K562 (cell line): ENCODE measurements at regions not wholly inside any gene's neighbourhood (a gene's known extent, or its start where the extent isn't known, plus 50 kb on each side); places are given as distances from the start of the nearest gene placed in this dataset.
A peak's percentile ranks its signal among the peaks of the same experiment; 100 is the strongest.

Experiments
- CBX3 ChIP-seq, 2 experiments: IDR thresholded peaks; 1 replicate in 1 of 2; 2 replicates in 1 of 2; pipeline ENCODE4 v1.6.1; 2012; ENCODE audit warnings: inconsistent platforms in 2 of 2, low read length in 2 of 2, borderline replicate concordance in 1 of 2, control low read depth in 1 of 2
- NFRKB ChIP-seq: fragments of 450-650 bp; IDR thresholded peaks from 2 replicates; pipeline ENCODE4 v1.6.1; 2016; ENCODE audit warnings: low read depth
- NR3C1 ChIP-seq: sonication (generic); formaldehyde crosslinking; IDR thresholded peaks from 2 replicates; pipeline ENCODE4 v1.8.1; 2022; ENCODE audit warnings: missing genetic modification reagents
- PBX2 ChIP-seq, 2 experiments: IDR thresholded peaks in 1 of 2; conservative IDR thresholded peaks in 1 of 2; 2 replicates each; pipeline ENCODE4 v1.6.1; 2016; ENCODE audit warnings: low read depth in 2 of 2, mild to moderate bottlenecking in 1 of 2, missing compliant biosample characterization in 1 of 2, missing genetic modification characterization in 1 of 2, moderate library complexity in 1 of 2
- PTTG1 ChIP-seq: fragments of 450-650 bp; IDR thresholded peaks from 2 replicates; pipeline ENCODE4 v1.6.1; 2016; ENCODE audit warnings: low read depth, mild to moderate bottlenecking, missing genetic modification characterization, missing compliant biosample characterization
- RFX7 ChIP-seq: fragments of 250-450 bp; sonication (Bioruptor Pico); IDR thresholded peaks from 2 replicates; pipeline ENCODE4 v1.5.1; 2021; ENCODE audit warnings: mild to moderate bottlenecking
- SRF ChIP-seq, 2 experiments: fragments of 250-450, 450-650 bp in 1 of 2; sonication (Bioruptor Pico) in 1 of 2; sonication (generic) in 1 of 2; formaldehyde crosslinking; IDR thresholded peaks; 2 replicates each; pipeline versions ENCODE4 v1.5.0 to v1.5.1; 2020 to 2022; ENCODE audit warnings: mild to moderate bottlenecking in 1 of 2, missing genetic modification reagents in 1 of 2
- STAT5B ChIP-seq: fragments of 250-450 bp; sonication (Bioruptor Pico); IDR thresholded peaks from 2 replicates; pipeline ENCODE4 v1.8.0; 2021; ENCODE audit warnings: mild to moderate bottlenecking, inconsistent platforms
- TCF15 ChIP-seq: fragments of 250-450 bp; sonication (Bioruptor Pico); IDR thresholded peaks from 2 replicates; pipeline ENCODE4 v1.8.0; 2022; ENCODE audit warnings: moderate library complexity, mild to moderate bottlenecking, inconsistent platforms
- TEAD1 ChIP-seq, 2 experiments: fragments of 450-650 bp in 1 of 2; sonication (generic) in 1 of 2; formaldehyde crosslinking; IDR thresholded peaks; 2 replicates each; pipeline versions ENCODE4 v1.4.0 to v1.8.0; 2020 to 2022; ENCODE audit warnings: mild to moderate bottlenecking in 2 of 2, missing genetic modification reagents in 1 of 2
- ZBTB1 ChIP-seq: sonication (generic); formaldehyde crosslinking; IDR thresholded peaks from 2 replicates; pipeline ENCODE4 v1.8.1; 2023; ENCODE audit warnings: missing genetic modification reagents, low read depth, mild to moderate bottlenecking, borderline replicate concordance
- ZBTB11 ChIP-seq, 3 experiments: fragments of 200-800 bp in 1 of 3; fragments of 250-450 bp in 1 of 3; fragments of 450-650 bp in 1 of 3; sonication (Bioruptor Pico) in 1 of 3; sonication (Bioruptor generic) in 1 of 3; formaldehyde crosslinking in 1 of 3; IDR thresholded peaks; 2 replicates each; pipeline versions ENCODE4 v1.6.1 to v1.8.0; 2016 to 2022; ENCODE audit warnings: mild to moderate bottlenecking in 2 of 3, missing genetic modification characterization in 2 of 3, missing compliant biosample characterization in 1 of 3, moderate library complexity in 1 of 3
- ZC3H11A ChIP-seq: IDR thresholded peaks from 2 replicates; pipeline ENCODE4 v1.6.1; 2012; ENCODE audit warnings: low read depth, low read length, improper control_type of control experiment
- TF ChIP-seq, protein P1 (sequence below): fragments of 450-650 bp; formaldehyde crosslinking; IDR thresholded peaks from 2 replicates; pipeline ENCODE4 v1.4.0; 2020; ENCODE audit warnings: mild to moderate bottlenecking, moderate library complexity
- TF ChIP-seq, protein P2 (sequence below): fragments of 250-450 bp; sonication (Bioruptor Pico); IDR thresholded peaks from 2 replicates; pipeline ENCODE4 v1.4.0; 2020; ENCODE audit warnings: mild to moderate bottlenecking, moderate library complexity

- TF ChIP-seq TCF15 (CRISPR knock-in tag), result 0 out of 2 replicates have a peak, but pooled peaks have one; percentile 55
- TF ChIP-seq SRF (CRISPR knock-in tag; IDR thresholded peaks at IDR 0.05), result no peak
- no peak for TF ChIP-seq RFX7 (CRISPR knock-in tag)
- TF ChIP-seq NR3C1 (CRISPR knock-in tag), result no peak
- no peak for TF ChIP-seq ZBTB1 (CRISPR knock-in tag)
- no peak; a peak in 1 of 6 replicates for TF ChIP-seq ZBTB11 (CRISPR knock-in tag; IDR thresholded peaks at IDR 0.05)
- TF ChIP-seq, protein P1, sequence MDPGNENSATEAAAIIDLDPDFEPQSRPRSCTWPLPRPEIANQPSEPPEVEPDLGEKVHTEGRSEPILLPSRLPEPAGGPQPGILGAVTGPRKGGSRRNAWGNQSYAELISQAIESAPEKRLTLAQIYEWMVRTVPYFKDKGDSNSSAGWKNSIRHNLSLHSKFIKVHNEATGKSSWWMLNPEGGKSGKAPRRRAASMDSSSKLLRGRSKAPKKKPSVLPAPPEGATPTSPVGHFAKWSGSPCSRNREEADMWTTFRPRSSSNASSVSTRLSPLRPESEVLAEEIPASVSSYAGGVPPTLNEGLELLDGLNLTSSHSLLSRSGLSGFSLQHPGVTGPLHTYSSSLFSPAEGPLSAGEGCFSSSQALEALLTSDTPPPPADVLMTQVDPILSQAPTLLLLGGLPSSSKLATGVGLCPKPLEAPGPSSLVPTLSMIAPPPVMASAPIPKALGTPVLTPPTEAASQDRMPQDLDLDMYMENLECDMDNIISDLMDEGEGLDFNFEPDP (CRISPR knock-in tag), result 0 out of 2 replicates have a peak, but pooled peaks have one; percentile 38
- 0 out of 2 replicates have a peak, but pooled peaks have one; percentile 2 for TF ChIP-seq NFRKB
- TF ChIP-seq PBX2 (CRISPR knock-in tag; IDR thresholded peaks at IDR 0.05; ENCODE audit: low read depth), result no peak
- no peak for TF ChIP-seq PBX2 (tag; conservative IDR thresholded peaks at IDR 0.05; ENCODE audit: low read depth)
- 0 out of 4 replicates have a peak, but pooled peaks of 1 of the 2 experiments have one; percentile 46 for TF ChIP-seq TEAD1 (CRISPR knock-in tag; IDR thresholded peaks at IDR 0.05)
- TF ChIP-seq STAT5B (CRISPR knock-in tag), result no peak
- TF ChIP-seq CBX3 (IDR thresholded peaks at IDR 0.05; ENCODE audit: borderline replicate concordance in 1 of 2, low read length in 2 of 2), result no peak
- TF ChIP-seq, protein P2, sequence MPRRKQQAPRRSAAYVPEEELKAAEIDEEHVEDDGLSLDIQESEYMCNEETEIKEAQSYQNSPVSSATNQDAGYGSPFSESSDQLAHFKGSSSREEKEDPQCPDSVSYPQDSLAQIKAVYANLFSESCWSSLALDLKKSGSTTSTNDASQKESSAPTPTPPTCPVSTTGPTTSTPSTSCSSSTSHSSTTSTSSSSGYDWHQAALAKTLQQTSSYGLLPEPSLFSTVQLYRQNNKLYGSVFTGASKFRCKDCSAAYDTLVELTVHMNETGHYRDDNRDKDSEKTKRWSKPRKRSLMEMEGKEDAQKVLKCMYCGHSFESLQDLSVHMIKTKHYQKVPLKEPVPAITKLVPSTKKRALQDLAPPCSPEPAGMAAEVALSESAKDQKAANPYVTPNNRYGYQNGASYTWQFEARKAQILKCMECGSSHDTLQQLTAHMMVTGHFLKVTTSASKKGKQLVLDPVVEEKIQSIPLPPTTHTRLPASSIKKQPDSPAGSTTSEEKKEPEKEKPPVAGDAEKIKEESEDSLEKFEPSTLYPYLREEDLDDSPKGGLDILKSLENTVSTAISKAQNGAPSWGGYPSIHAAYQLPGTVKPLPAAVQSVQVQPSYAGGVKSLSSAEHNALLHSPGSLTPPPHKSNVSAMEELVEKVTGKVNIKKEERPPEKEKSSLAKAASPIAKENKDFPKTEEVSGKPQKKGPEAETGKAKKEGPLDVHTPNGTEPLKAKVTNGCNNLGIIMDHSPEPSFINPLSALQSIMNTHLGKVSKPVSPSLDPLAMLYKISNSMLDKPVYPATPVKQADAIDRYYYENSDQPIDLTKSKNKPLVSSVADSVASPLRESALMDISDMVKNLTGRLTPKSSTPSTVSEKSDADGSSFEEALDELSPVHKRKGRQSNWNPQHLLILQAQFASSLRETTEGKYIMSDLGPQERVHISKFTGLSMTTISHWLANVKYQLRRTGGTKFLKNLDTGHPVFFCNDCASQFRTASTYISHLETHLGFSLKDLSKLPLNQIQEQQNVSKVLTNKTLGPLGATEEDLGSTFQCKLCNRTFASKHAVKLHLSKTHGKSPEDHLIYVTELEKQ, result 0 out of 2 replicates have a peak, but pooled peaks have one; percentile 64
- peak; percentile 37; the same call in 1 of the 2 replicates for TF ChIP-seq PTTG1 (tag)
- TF ChIP-seq ZC3H11A, result no peak
Measured at GRCh38 chr7:106773228-106773627, 91.9 kb upstream of the PIK3CG start (continued).
